Loucy (cell line): ENCODE measurements at regions not wholly inside any gene's neighbourhood (a gene's known extent, or its start where the extent isn't known, plus 50 kb on each side); places are given as distances from the start of the nearest gene placed in this dataset.

Source experiments
- H2AFZ ChIP-seq: fragments of 200-600 bp; sonication (generic); 2 replicates; pipeline ENCODE4 v1.6.0; 2016; ENCODE audit warnings: antibody characterized with exemption, mild to moderate bottlenecking, low read length, moderate library complexity
- H3F3A ChIP-seq: fragments of 200-600 bp; 2 replicates; pipeline ENCODE4 v1.6.0; 2016; ENCODE audit warnings: antibody characterized with exemption, low read depth, mild to moderate bottlenecking
- H3K27me3 ChIP-seq: fragments of 200-600 bp; sonication (generic); 2 replicates; pipeline ENCODE4 v1.6.1; 2014; ENCODE audit warnings: low read length, mild to moderate bottlenecking; ENCODE audit not compliant: insufficient read depth, poor library complexity, severe bottlenecking
- H3K36me3 ChIP-seq: fragments of 200-600 bp; sonication (generic); 2 replicates; pipeline ENCODE4 v1.6.1; 2016; ENCODE audit warnings: low read length; ENCODE audit not compliant: insufficient read depth
- H3K4me1 ChIP-seq: fragments of 200-600 bp; sonication (generic); 2 replicates; pipeline ENCODE4 v1.5.1; 2014; ENCODE audit warnings: low read length, mild to moderate bottlenecking; ENCODE audit not compliant: insufficient read depth, poor library complexity, severe bottlenecking
- H3K4me2 ChIP-seq: fragments of 200-600 bp; sonication (generic); 2 replicates; pipeline ENCODE4 v1.6.0; 2014; ENCODE audit warnings: antibody characterized with exemption, low read length, low read depth, mild to moderate bottlenecking; ENCODE audit not compliant: poor library complexity, severe bottlenecking
- H3K4me3 ChIP-seq: fragments of 200-600 bp; sonication (generic); 2 replicates; pipeline ENCODE4 v1.5.1; 2014; ENCODE audit warnings: low read length, mild to moderate bottlenecking, mixed read lengths; ENCODE audit not compliant: poor library complexity, severe bottlenecking
- H3K79me2 ChIP-seq: fragments of 200-600 bp; sonication (generic); 2 replicates; pipeline ENCODE4 v1.6.1; 2014; ENCODE audit warnings: low read length; ENCODE audit not compliant: insufficient read depth
- H3K9ac ChIP-seq: fragments of 200-600 bp; sonication (generic); 2 replicates; pipeline ENCODE4 v1.6.0; 2014; ENCODE audit warnings: mild to moderate bottlenecking, low read depth, low read length, moderate library complexity; ENCODE audit not compliant: poor library complexity, severe bottlenecking
- H3K9me2 ChIP-seq: fragments of 200-600 bp; sonication (generic); replicated peaks from 2 replicates; pipeline ENCODE4 v1.6.1; 2016; ENCODE audit warnings: low read depth, low read length, mixed read lengths
- H3K9me3 ChIP-seq: fragments of 200-600 bp; sonication (generic); 2 replicates; pipeline ENCODE4 v1.6.1; 2014; ENCODE audit warnings: mild to moderate bottlenecking, antibody characterized with exemption, low read length, low read depth; ENCODE audit not compliant: insufficient read depth
- H4K20me1 ChIP-seq: fragments of 200-600 bp; sonication (generic); 2 replicates; pipeline ENCODE4 v1.6.0; 2014; ENCODE audit warnings: antibody characterized with exemption, low read length, mild to moderate bottlenecking; ENCODE audit not compliant: insufficient read depth, poor library complexity, severe bottlenecking
- CTCF ChIP-seq: fragments of 200-600 bp; sonication (generic); conservative IDR thresholded peaks from 2 replicates; pipeline ENCODE4 v1.5.1; 2014; ENCODE audit warnings: mild to moderate bottlenecking, antibody characterized with exemption, low read length
- EZH2phosphoT487 ChIP-seq: fragments of 200-600 bp; IDR thresholded peaks from 2 replicates; pipeline ENCODE4 v1.6.1; 2018; ENCODE audit warnings: antibody characterized with exemption, mild to moderate bottlenecking, moderate library complexity, borderline replicate concordance

- Histone ChIP-seq H3K36me3 (no peaks in the 10 kb centered on the region), H3K9me3 (no peaks in the 10 kb centered on the region), H3K9ac (no peak overlapping the region), H3K27me3 (no peaks in the 10 kb centered on the region), H3K4me1 (no peaks in the 10 kb centered on the region), H2AFZ (no peak overlapping the region), H3F3A (no peaks in the 10 kb centered on the region), H3K4me2 (no peak overlapping the region), H3K79me2 (no peaks in the 10 kb centered on the region), H4K20me1 (no peaks in the 10 kb centered on the region), H3K4me3 (no peak overlapping the region), H3K9me2 (no peaks in the 10 kb centered on the region)
- TF ChIP-seq CTCF = no peak
- TF ChIP-seq EZH2phosphoT487 = no peak
Measured at GRCh38 chr5:98455665-98456064, 317.8 kb upstream of the RGMB start.

- no peak for TF ChIP-seq EZH2phosphoT487
- no peak for TF ChIP-seq CTCF
- Histone ChIP-seq H3K4me2 (no peak overlapping the region), H3K9me2 (no peaks in the 10 kb centered on the region), H2AFZ (no peak overlapping the region), H3K9me3 (no peaks in the 10 kb centered on the region), H3K9ac (no peak overlapping the region), H3K4me3 (no peak overlapping the region), H3K27me3 (no peaks in the 10 kb centered on the region), H4K20me1 (no peaks in the 10 kb centered on the region), H3K36me3 (no peaks in the 10 kb centered on the region), H3K79me2 (no peaks in the 10 kb centered on the region), H3F3A (no peaks in the 10 kb centered on the region), H3K4me1 (no peaks in the 10 kb centered on the region)
Measured at GRCh38 chr5:98458004-98458403, 315.5 kb upstream of the RGMB start.

GRCh38 chr5:98458726-98459125 is 314.7 kb upstream of the RGMB start:
- Histone ChIP-seq H3K4me2 (no peak overlapping the region), H3K36me3 (no peaks in the 10 kb centered on the region), H3K9ac (no peak overlapping the region), H3K9me3 (no peaks in the 10 kb centered on the region), H3K79me2 (no peaks in the 10 kb centered on the region), H3K4me3 (no peak overlapping the region), H4K20me1 (no peaks in the 10 kb centered on the region), H2AFZ (no peak overlapping the region), H3K4me1 (no peaks in the 10 kb centered on the region), H3K27me3 (no peaks in the 10 kb centered on the region), H3K9me2 (no peaks in the 10 kb centered on the region), H3F3A (no peaks in the 10 kb centered on the region)
- no peak for TF ChIP-seq EZH2phosphoT487
- TF ChIP-seq CTCF = no peak
